ENCODE measurements at regions not wholly inside any gene's neighbourhood (a gene's known extent, or its start where the extent isn't known, plus 50 kb on each side); places are given as distances from the start of the nearest gene placed in this dataset.
A peak's percentile ranks its signal among the peaks of the same experiment; 100 is the strongest.

- no peak for FAIRE-seq
Observed at GRCh38 chr6:82013561-82014530, 233.7 kb downstream of the IBTK start.

GRCh38 chr6:82006027-82006738 lies 241.4 kb downstream of the IBTK start:
- no peak for FAIRE-seq

- FAIRE-seq: no peak
Observed at GRCh38 chr6:82000551-82000950, 247.0 kb downstream of the IBTK start.

GRCh38 chr6:81999826-82000225 lies 247.3 kb upstream of the TENT5A start:
- no peak for FAIRE-seq

- FAIRE-seq: no peak
Observed at GRCh38 chr6:81999270-81999669, 246.8 kb upstream of the TENT5A start.

GRCh38 chr6:81998432-81998831 lies 246.0 kb upstream of the TENT5A start:
- FAIRE-seq: no peak

- FAIRE-seq: no peak
Observed at GRCh38 chr6:81997090-81997926, 244.8 kb upstream of the TENT5A start.

- no peak for FAIRE-seq
Observed at GRCh38 chr6:81996414-81996813, 243.9 kb upstream of the TENT5A start.

GRCh38 chr6:81995548-81996289 lies 243.2 kb upstream of the TENT5A start:
- no peak for FAIRE-seq

GRCh38 chr6:81988871-81989270 lies 236.4 kb upstream of the TENT5A start:
- FAIRE-seq: no peak

GRCh38 chr6:81988446-81988845 lies 236.0 kb upstream of the TENT5A start:
- no peak for FAIRE-seq

GRCh38 chr6:81987293-81987692 lies 234.8 kb upstream of the TENT5A start:
- no peak for FAIRE-seq

- no peak for FAIRE-seq
Observed at GRCh38 chr6:81985191-81985590, 232.7 kb upstream of the TENT5A start.

- no peak for FAIRE-seq
Observed at GRCh38 chr6:81984599-81984998, 232.1 kb upstream of the TENT5A start.

- no peak for FAIRE-seq
Observed at GRCh38 chr6:81981812-81982211, 229.3 kb upstream of the TENT5A start.

GRCh38 chr6:81979767-81980166 lies 227.3 kb upstream of the TENT5A start:
- peak; percentile 78 for FAIRE-seq

GRCh38 chr6:81979329-81979728 lies 226.8 kb upstream of the TENT5A start:
- no peak for FAIRE-seq

- FAIRE-seq: no peak
Observed at GRCh38 chr6:81978230-81978629, 225.7 kb upstream of the TENT5A start.

- no peak for FAIRE-seq
Observed at GRCh38 chr6:81977486-81977885, 225.0 kb upstream of the TENT5A start.

- FAIRE-seq: no peak
Observed at GRCh38 chr6:81969814-81970213, 217.3 kb upstream of the TENT5A start.

GRCh38 chr6:81969011-81969410 lies 216.5 kb upstream of the TENT5A start:
- no peak for FAIRE-seq

GRCh38 chr6:81966968-81967367 lies 214.5 kb upstream of the TENT5A start:
- FAIRE-seq: no peak

All from A204.1 (cell line).